Neuronal stem cell (in vitro differentiated cells): ENCODE measurements at regions not wholly inside any gene's neighbourhood (a gene's known extent, or its start where the extent isn't known, plus 50 kb on each side); places are given as distances from the start of the nearest gene placed in this dataset.
A peak's percentile ranks its signal among the peaks of the same experiment; 100 is the strongest.

ENCODE experiments used
- DNase-seq: peaks from one replicate; pipeline ENCODE4 v3.0.0-alpha.2; 2013; ENCODE audit warnings: low spot score
- H2AFZ ChIP-seq: one replicate; pipeline ENCODE4 v1.6.1; 2013; ENCODE audit warnings: mild to moderate bottlenecking, low read length, inconsistent platforms
- H2AK5ac ChIP-seq: 2 replicates; pipeline ENCODE4 v1.6.1; 2013; ENCODE audit warnings: low read depth, mild to moderate bottlenecking, inconsistent platforms, low read length, moderate library complexity, mixed read lengths
- H2BK120ac ChIP-seq: 2 replicates; pipeline ENCODE4 v1.6.1; 2013; ENCODE audit warnings: low read depth, mild to moderate bottlenecking, inconsistent platforms, low read length, moderate library complexity, mixed read lengths
- H2BK12ac ChIP-seq: one replicate; pipeline ENCODE4 v1.6.1; 2013; ENCODE audit warnings: low read length, inconsistent platforms
- H2BK15ac ChIP-seq: 2 replicates; pipeline ENCODE4 v1.6.1; 2013; ENCODE audit warnings: mild to moderate bottlenecking, low read length, inconsistent platforms, mixed read lengths
- H2BK5ac ChIP-seq: one replicate; pipeline ENCODE4 v1.6.1; 2013; ENCODE audit warnings: inconsistent platforms, mild to moderate bottlenecking, low read length, moderate library complexity
- H3K14ac ChIP-seq: one replicate; pipeline ENCODE4 v1.6.1; 2013; ENCODE audit warnings: low read length, inconsistent platforms
- H3K18ac ChIP-seq: 2 replicates; pipeline ENCODE4 v1.6.1; 2013; ENCODE audit warnings: low read length, inconsistent platforms
- H3K23ac ChIP-seq: 2 replicates; pipeline ENCODE4 v1.6.1; 2013; ENCODE audit warnings: low read depth, mild to moderate bottlenecking, mixed read lengths, low read length, inconsistent platforms; ENCODE audit not compliant: poor library complexity
- H3K27ac ChIP-seq: replicated peaks from 3 replicates; pipeline ENCODE4 v1.5.1; 2013; ENCODE audit warnings: low read length, inconsistent platforms
- H3K27me3 ChIP-seq, 3 experiments: 2 replicates each; pipeline ENCODE4 v1.6.1; 2013; ENCODE audit warnings: low read length in 3 of 3, mild to moderate bottlenecking in 2 of 3, inconsistent platforms in 1 of 3, low read depth in 1 of 3, mixed read lengths in 1 of 3, moderate library complexity in 1 of 3; ENCODE audit not compliant: control insufficient read depth in 3 of 3, insufficient read depth in 3 of 3
- H3K36me3 ChIP-seq, 2 donors: replicated peaks in 1 of 2; 2 replicates each; pipeline ENCODE4 v1.6.1; 2013; ENCODE audit warnings: low read length in 2 of 2; ENCODE audit not compliant: control insufficient read depth in 2 of 2, insufficient read depth in 2 of 2
- H3K4ac ChIP-seq: 2 replicates; pipeline ENCODE4 v1.6.1; 2013; ENCODE audit warnings: inconsistent platforms, mild to moderate bottlenecking, low read length, moderate library complexity
- H3K4me1 ChIP-seq, 2 donors: 1 replicate in 1 of 2; 2 replicates in 1 of 2; pipeline ENCODE4 v1.6.1; 2013; ENCODE audit warnings: low read length in 2 of 2, low read depth in 1 of 2; ENCODE audit not compliant: control insufficient read depth in 2 of 2, insufficient read depth in 1 of 2
- H3K4me2 ChIP-seq: one replicate; pipeline ENCODE4 v1.6.1; 2013; ENCODE audit warnings: mild to moderate bottlenecking, low read length, inconsistent platforms; ENCODE audit not compliant: insufficient read depth, poor library complexity, severe bottlenecking
- H3K4me3 ChIP-seq, 2 donors: 2 replicates each; pipeline ENCODE4 v1.5.1; 2013; ENCODE audit warnings: low read length in 2 of 2, mild to moderate bottlenecking in 2 of 2, inconsistent platforms in 1 of 2, moderate library complexity in 1 of 2
- H3K79me1 ChIP-seq: one replicate; pipeline ENCODE4 v1.6.1; 2013; ENCODE audit warnings: low read depth, mild to moderate bottlenecking, inconsistent platforms, low read length, moderate library complexity
- H3K9ac ChIP-seq: one replicate; pipeline ENCODE4 v1.6.1; 2013; ENCODE audit warnings: mild to moderate bottlenecking, low read depth, low read length, inconsistent platforms; ENCODE audit not compliant: poor library complexity
- H3K9me3 ChIP-seq, 2 donors: replicated peaks in 1 of 2; 2 replicates each; pipeline versions ENCODE3 to v1.6.1; 2013; ENCODE audit warnings: low read length in 2 of 2, mild to moderate bottlenecking in 2 of 2, inconsistent platforms in 1 of 2, low read depth in 1 of 2, mixed read lengths in 1 of 2, moderate library complexity in 1 of 2; ENCODE audit not compliant: control insufficient read depth in 2 of 2, insufficient read depth in 1 of 2
- H4K8ac ChIP-seq: one replicate; pipeline ENCODE4 v1.6.1; 2013; ENCODE audit warnings: low read depth, mild to moderate bottlenecking, inconsistent platforms, low read length, moderate library complexity
- H4K91ac ChIP-seq: one replicate; pipeline ENCODE4 v1.6.1; 2013; ENCODE audit warnings: low read length, low read depth, mild to moderate bottlenecking, inconsistent platforms; ENCODE audit not compliant: poor library complexity
- WGBS, 2 donors: extraction: QIAGEN DNeasy Blood & Tissue Kit; methylation state at CpG; one replicate each; pipeline ENCODE4 v1.1.7; 2013; ENCODE audit warnings: missing lambda C conversion rate in 2 of 2, mixed read lengths in 1 of 2; ENCODE audit not compliant: insufficient read length in 2 of 2, insufficient replicate concordance in 1 of 2; ENCODE audit errors: extremely low coverage in 2 of 2; 5-methylcytosine and 5-hydroxymethylcytosine counted together

- Histone ChIP-seq H3K4me3 (peak overlapping the region in 1 of 2 donors; percentile 38), H4K91ac (no peak overlapping the region), H3K27ac (no peak overlapping the region)
Observed at GRCh38 chr5:98308960-98309359, 464.5 kb upstream of the RGMB start.

GRCh38 chr5:98309785-98310598 lies 463.5 kb upstream of the RGMB start:
- H2BK5ac ChIP-seq = no peak overlapping the region

More at GRCh38 chr5:98308960-98309359, 464.5 kb upstream of the RGMB start:
- Histone ChIP-seq H2BK120ac (no peak overlapping the region), H3K9ac (no peak overlapping the region), H3K14ac (no peak overlapping the region), H3K18ac (no peak overlapping the region), H3K4me2 (no peak overlapping the region), H3K23ac (no peak overlapping the region), H3K4me1 (peaks cover 1 to 9% of the 10 kb centered on the region in 2 donors), H4K8ac (no peak overlapping the region), H2BK12ac (no peak overlapping the region), H2BK15ac (no peak overlapping the region), H3K36me3 (no peaks in the 10 kb centered on the region), H3K27me3 (no peaks in the 10 kb centered on the region), H2BK5ac (no peak overlapping the region), H3K79me1 (no peaks in the 10 kb centered on the region), H3K4ac (no peak overlapping the region), H2AFZ (peak overlapping the region; percentile 74), H2AK5ac (no peak overlapping the region), H3K9me3 (no peaks in the 10 kb centered on the region)
- WGBS, 2 donors = no CpG with 5 or more reads among the region's 4 CpGs
- no peak for DNase-seq

GRCh38 chr5:98314292-98314691 lies 459.2 kb upstream of the RGMB start:
- Histone ChIP-seq H3K36me3 (no peaks in the 10 kb centered on the region), H3K4me1 (peaks cover 1 to 13% of the 10 kb centered on the region in 2 donors), H3K4me2 (no peak overlapping the region), H2BK120ac (no peak overlapping the region), H3K4me3 (no peak overlapping the region), H3K23ac (no peak overlapping the region), H3K9ac (no peak overlapping the region), H3K4ac (no peak overlapping the region), H4K91ac (no peak overlapping the region), H3K18ac (no peak overlapping the region), H3K79me1 (no peaks in the 10 kb centered on the region), H3K9me3 (no peaks in the 10 kb centered on the region), H2AK5ac (no peak overlapping the region), H3K14ac (no peak overlapping the region), H2BK5ac (no peak overlapping the region), H3K27ac (no peak overlapping the region), H4K8ac (no peak overlapping the region), H2AFZ (no peak overlapping the region), H2BK12ac (no peak overlapping the region), H2BK15ac (no peak overlapping the region), H3K27me3 (no peaks in the 10 kb centered on the region)
- no peak for DNase-seq

More at GRCh38 chr5:98309785-98310598, 463.5 kb upstream of the RGMB start:
- peak overlapping the region in 1 of 2 donors; percentile 38 for H3K4me3 ChIP-seq
- H2AK5ac ChIP-seq = no peak overlapping the region
- H3K4me2 ChIP-seq = no peak overlapping the region
- no peaks in the 10 kb centered on the region for H3K79me1 ChIP-seq
- no peaks in the 10 kb centered on the region for H3K36me3 ChIP-seq
- H2BK15ac ChIP-seq = no peak overlapping the region
- H4K8ac ChIP-seq = no peak overlapping the region
- H3K27me3 ChIP-seq = no peaks in the 10 kb centered on the region
- H3K14ac ChIP-seq = no peak overlapping the region
- no peak overlapping the region for H3K27ac ChIP-seq
- no peak overlapping the region for H3K4ac ChIP-seq
- no peak overlapping the region for H2BK120ac ChIP-seq
- no peak overlapping the region for H3K23ac ChIP-seq
- H2BK12ac ChIP-seq = no peak overlapping the region
- no peak overlapping the region for H3K9ac ChIP-seq
- no peak overlapping the region for H3K18ac ChIP-seq
- peak; percentile 21 for DNase-seq
- H3K4me1 ChIP-seq = peaks cover 1 to 9% of the 10 kb centered on the region in 2 donors
- H4K91ac ChIP-seq = no peak overlapping the region
- no CpG with 5 or more reads among the region's 7 CpGs for WGBS, 2 donors
- H2AFZ ChIP-seq = peak overlapping the region; percentile 74
- H3K9me3 ChIP-seq = no peaks in the 10 kb centered on the region

- no peak overlapping the region for H3K9ac ChIP-seq
Observed at GRCh38 chr5:98318386-98318785, 455.1 kb upstream of the RGMB start.

More at GRCh38 chr5:98318386-98318785, 455.1 kb upstream of the RGMB start:
- Histone ChIP-seq H3K23ac (no peak overlapping the region), H3K27me3 (no peaks in the 10 kb centered on the region), H2BK12ac (no peak overlapping the region), H2BK5ac (no peak overlapping the region), H4K8ac (no peak overlapping the region), H3K14ac (no peak overlapping the region), H4K91ac (no peak overlapping the region), H3K4me1 (peaks cover 0 to 12% of the 10 kb centered on the region in 2 donors), H3K36me3 (no peaks in the 10 kb centered on the region), H2AK5ac (no peak overlapping the region), H3K4me2 (no peak overlapping the region), H3K27ac (no peak overlapping the region), H3K4me3 (no peak overlapping the region), H2AFZ (no peak overlapping the region), H2BK15ac (no peak overlapping the region), H3K18ac (no peak overlapping the region), H3K79me1 (no peaks in the 10 kb centered on the region), H3K4ac (no peak overlapping the region), H3K9me3 (no peaks in the 10 kb centered on the region), H2BK120ac (no peak overlapping the region)
- no peak for DNase-seq
